HCT116 (cell line): ENCODE measurements at regions not wholly inside any gene's neighbourhood (a gene's known extent, or its start where the extent isn't known, plus 50 kb on each side); places are given as distances from the start of the nearest gene placed in this dataset.

Experiments
- ATAC-seq: fragments of 200-7000 bp; cut with Tn5 transposase; 2 replicates; pipeline ENCODE4 v1.9.1; 2020; ENCODE audit warnings: mild to moderate bottlenecking, moderate library complexity
- BruUV-seq: library from RNA; stranded (reverse); fragments of 400-500 nt; replicated peaks from 2 replicates; lab custom pipeline; 2021; lab: Mats Ljungman, UMichigan
- CTCF ChIA-PET: fragments of 300-600 bp; sonication (Branson Sonifier 250); formaldehyde crosslinking; loops from one replicate; lab custom pipeline; 2021; ENCODE audit warnings: antibody characterized with exemption; lab: Charles Lee
- POLR2A ChIA-PET: fragments of 300-600, 350-600 bp; sonication (Branson Sonifier 250); formaldehyde crosslinking; loops from one replicate; lab custom pipeline; 2021; ENCODE audit warnings: antibody characterized with exemption; lab: Charles Lee
- RAD21 ChIA-PET, 2 experiments: fragments of 300-600 bp; sonication (Branson Sonifier 250); formaldehyde crosslinking; loops; one replicate each; lab custom pipeline; 2023; ENCODE audit warnings: low total read pairs in 2 of 2; ENCODE audit not compliant: uncharacterized antibody in 2 of 2, unreplicated experiment in 2 of 2, low non-redundant PET in 1 of 2; lab: Charles Lee
- DNase-seq: peaks from one replicate; pipeline ENCODE4 v3.0.0-alpha.2; 2010; ENCODE audit warnings: low read depth, low spot score
- H2AFZ ChIP-seq: fragments of 200-600 bp; shearing (Covaris generic), sonication (generic); 2 replicates; pipeline ENCODE4 v1.6.1; 2017; ENCODE audit warnings: low read depth, mixed run types, mixed read lengths, antibody characterized with exemption, low read length; ENCODE audit not compliant: poor library complexity, severe bottlenecking
- H3K27ac ChIP-seq: 2 replicates; pipeline ENCODE4 v1.5.1; 2012; ENCODE audit warnings: low read depth, low read length
- H3K27me3 ChIP-seq: fragments of 200-600 bp; sonication (generic); 2 replicates; pipeline ENCODE4 v1.6.1; 2016; ENCODE audit warnings: mixed run types, low read length, mixed read lengths; ENCODE audit not compliant: insufficient read depth
- H3K36me3 ChIP-seq, 2 experiments: fragments of 200-500 bp in 1 of 2; fragments of 200-600 bp in 1 of 2; sonication (Bioruptor generic) in 1 of 2; sonication (generic) in 1 of 2; 2 replicates each; pipeline versions ENCODE4 v1.5.1 to v1.6.1; 2014 to 2016; ENCODE audit warnings: low read length in 2 of 2, inconsistent platforms in 1 of 2, mixed read lengths in 1 of 2, mixed run types in 1 of 2; ENCODE audit not compliant: insufficient read depth in 2 of 2, control insufficient read depth in 1 of 2
- H3K4me1 ChIP-seq, 2 experiments: fragments of 200-600 bp in 1 of 2; sonication (generic) in 1 of 2; 2 replicates each; pipeline versions ENCODE4 v1.5.1 to v1.6.1; 2012 to 2017; ENCODE audit warnings: low read length in 2 of 2, inconsistent platforms in 1 of 2, mild to moderate bottlenecking in 1 of 2, mixed read lengths in 1 of 2, mixed run types in 1 of 2, moderate library complexity in 1 of 2; ENCODE audit not compliant: insufficient read depth in 2 of 2, control insufficient read depth in 1 of 2
- H3K4me2 ChIP-seq: fragments of 200-600 bp; sonication (generic); 2 replicates; pipeline ENCODE4 v1.6.1; 2017; ENCODE audit warnings: mixed run types, low read length, mixed read lengths
- H3K4me3 ChIP-seq, 2 experiments: fragments of 200-600 bp in 1 of 2; sonication (generic) in 1 of 2; replicated peaks in 1 of 2; 2 replicates each; pipeline ENCODE4 v1.5.1; 2011 to 2016; ENCODE audit warnings: low read length in 2 of 2, control low read depth in 1 of 2, low read depth in 1 of 2, mild to moderate bottlenecking in 1 of 2, mixed read lengths in 1 of 2, mixed run types in 1 of 2
- H3K79me2 ChIP-seq: fragments of 200-600 bp; sonication (generic); 2 replicates; pipeline ENCODE4 v1.6.1; 2017; ENCODE audit warnings: mild to moderate bottlenecking, mixed run types, low read length, moderate library complexity, mixed read lengths; ENCODE audit not compliant: insufficient read depth
- H3K9ac ChIP-seq: fragments of 200-600 bp; sonication (generic); 2 replicates; pipeline ENCODE4 v1.6.1; 2016; ENCODE audit warnings: low read length, mixed read lengths
- H3K9me2 ChIP-seq: fragments of 200-600 bp; sonication (generic), shearing (Covaris generic); 2 replicates; pipeline ENCODE4 v1.6.1; 2017; ENCODE audit warnings: mixed run types, mild to moderate bottlenecking, moderate library complexity; ENCODE audit not compliant: insufficient read depth
- H3K9me3 ChIP-seq, 2 experiments: fragments of 200-500 bp in 1 of 2; fragments of 200-600 bp in 1 of 2; sonication (Bioruptor generic) in 1 of 2; sonication (generic) in 1 of 2; 2 replicates each; pipeline ENCODE4 v1.6.1; 2014 to 2017; ENCODE audit warnings: low read length in 2 of 2, mixed read lengths in 2 of 2, inconsistent platforms in 1 of 2, low read depth in 1 of 2, mild to moderate bottlenecking in 1 of 2, mixed run types in 1 of 2, moderate library complexity in 1 of 2; ENCODE audit not compliant: control insufficient read depth in 1 of 2, insufficient read depth in 1 of 2
- H4K20me1 ChIP-seq: fragments of 200-600 bp; sonication (generic), shearing (Covaris generic); 2 replicates; pipeline ENCODE4 v1.6.1; 2017; ENCODE audit warnings: mixed run types, mild to moderate bottlenecking, moderate library complexity; ENCODE audit not compliant: insufficient read depth
- CBX3 ChIP-seq: IDR thresholded peaks from 2 replicates; pipeline ENCODE4 v1.6.1; 2012; ENCODE audit warnings: low read depth
- CEBPB ChIP-seq: IDR thresholded peaks from 2 replicates; pipeline ENCODE4 v1.6.1; 2012; ENCODE audit warnings: low read depth
- EGR1 ChIP-seq: IDR thresholded peaks from 2 replicates; pipeline ENCODE4 v1.6.1; 2012; ENCODE audit warnings: low read depth
- ELF1 ChIP-seq: IDR thresholded peaks from 2 replicates; pipeline ENCODE4 v1.6.1; 2012; ENCODE audit warnings: low read depth, borderline replicate concordance
- EZH2 ChIP-seq: fragments of 200-600 bp; sonication (generic); IDR thresholded peaks from 2 replicates; pipeline ENCODE4 v1.6.1; 2017; ENCODE audit warnings: antibody characterized with exemption, mixed run types
- EZH2phosphoT487 ChIP-seq: fragments of 200-600 bp; IDR thresholded peaks from 2 replicates; pipeline ENCODE4 v1.6.1; 2018; ENCODE audit warnings: antibody characterized with exemption, borderline replicate concordance
- FOSL1 ChIP-seq: IDR thresholded peaks from 2 replicates; pipeline ENCODE4 v1.6.1; 2012; ENCODE audit warnings: low read depth
- JUND ChIP-seq: IDR thresholded peaks from 2 replicates; pipeline ENCODE4 v1.6.1; 2012
- POLR2A ChIP-seq: IDR thresholded peaks from 2 replicates; pipeline ENCODE4 v1.7.0; 2011; ENCODE audit warnings: borderline replicate concordance; ENCODE audit not compliant: insufficient read depth, insufficient read length; ENCODE audit errors: extremely low read depth
- POLR2AphosphoS5 ChIP-seq: IDR thresholded peaks from 2 replicates; pipeline ENCODE4 v1.6.1; 2011; ENCODE audit warnings: mild to moderate bottlenecking, low read depth, low read length, moderate library complexity
- RAD21 ChIP-seq: IDR thresholded peaks from 2 replicates; pipeline ENCODE4 v1.6.1; 2012; ENCODE audit warnings: low read depth, mild to moderate bottlenecking
- SIN3A ChIP-seq: IDR thresholded peaks from 2 replicates; pipeline ENCODE4 v1.6.1; 2012; ENCODE audit warnings: low read depth
- SP1 ChIP-seq: IDR thresholded peaks from 2 replicates; pipeline ENCODE4 v1.6.1; 2012; ENCODE audit warnings: low read depth
- SRF ChIP-seq: IDR thresholded peaks from 2 replicates; pipeline ENCODE4 v1.6.1; 2012; ENCODE audit warnings: low read depth
- TCF7L2 ChIP-seq: IDR thresholded peaks from 2 replicates; pipeline ENCODE4 v1.7.0; 2011; ENCODE audit warnings: borderline replicate concordance, inconsistent platforms; ENCODE audit not compliant: insufficient read depth, insufficient read length; ENCODE audit errors: extremely low read depth
- YY1 ChIP-seq: IDR thresholded peaks from 2 replicates; pipeline ENCODE4 v1.6.1; 2011; ENCODE audit warnings: low read length, low read depth, moderate library complexity, mild to moderate bottlenecking; ENCODE audit not compliant: insufficient replicate concordance; ENCODE audit errors: extremely low read depth
- ZFX ChIP-seq: fragments of 450-650 bp; IDR thresholded peaks from 2 replicates; pipeline ENCODE4 v1.6.1; 2017
- ZNF274 ChIP-seq: fragments of 200-500 bp; sonication (Bioruptor generic); IDR thresholded peaks from 2 replicates; pipeline ENCODE4 v1.6.1; 2014; ENCODE audit warnings: mild to moderate bottlenecking, low read depth, low read length, inconsistent platforms
- intact Hi-C: fragments of 100-400 bp; cut with micrococcal nuclease; formaldehyde crosslinking; loops from 2 replicates; pipeline ENCODE4 v1.10.0; 2022
- TF ChIP-seq, protein P1 (sequence below): IDR thresholded peaks from 2 replicates; pipeline ENCODE4 v1.6.1; 2011; ENCODE audit warnings: mild to moderate bottlenecking, low read length, moderate library complexity; ENCODE audit not compliant: insufficient replicate concordance; ENCODE audit errors: extremely low read depth
- TF ChIP-seq, protein P2 (sequence below): IDR thresholded peaks from 2 replicates; pipeline ENCODE4 v1.6.1; 2012
- TF ChIP-seq, protein P3 (sequence below): IDR thresholded peaks from 2 replicates; pipeline ENCODE4 v1.6.1; 2012

DNA sequence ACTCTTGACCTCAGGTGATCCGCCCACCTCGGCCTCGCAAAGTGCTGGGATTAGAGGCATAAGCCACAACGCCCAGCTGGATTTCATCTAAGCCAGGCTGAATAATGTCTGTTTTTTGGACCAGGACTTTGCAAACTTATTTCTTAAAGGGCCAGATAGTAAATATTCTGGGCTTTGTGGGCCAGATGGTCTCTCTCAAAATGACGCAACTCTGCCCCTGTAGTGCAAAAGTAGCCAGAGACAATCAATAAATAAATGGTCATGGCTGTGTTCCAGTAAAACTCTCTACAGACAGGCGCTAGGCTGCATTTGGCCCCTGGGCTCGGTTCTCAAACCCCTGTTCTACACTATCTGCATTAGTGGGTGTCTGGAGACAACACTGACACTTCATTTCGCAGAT lies 121.9 kb upstream of the CDH13 start:
- Histone ChIP-seq H3K79me2 (no peaks in the 10 kb centered on the region), H4K20me1 (no peaks in the 10 kb centered on the region), H3K4me3 (no peak overlapping the region), H3K9me2 (no peaks in the 10 kb centered on the region), H3K9me3 (peaks cover 0 to 4% of the 10 kb centered on the region in 2 experiments; a peak in 1 of 4 replicates), H3K9ac (no peak overlapping the region), H3K4me1 (no peaks in the 10 kb centered on the region), H2AFZ (no peak overlapping the region), H3K36me3 (no peaks in the 10 kb centered on the region), H3K4me2 (no peak overlapping the region), H3K27me3 (peaks cover 12% of the 10 kb centered on the region; the same call in 1 of the 2 replicates), H3K27ac (no peak overlapping the region)
- no peak for DNase-seq
- CTCF ChIA-PET: no interaction called here
- TF ChIP-seq RAD21 (no peak), POLR2AphosphoS5 (no peak), CBX3 (no peak), EZH2phosphoT487 (no peak), ELF1 (no peak), ZFX (no peak), SRF (no peak), EZH2 (no peak), FOSL1 (no peak)
- ATAC-seq: no peak
- BruUV-seq: no TSS peak
- intact Hi-C loops: no loop called here
- POLR2A ChIA-PET: no interaction called here
- RAD21 ChIA-PET: no interaction called here

DNA sequence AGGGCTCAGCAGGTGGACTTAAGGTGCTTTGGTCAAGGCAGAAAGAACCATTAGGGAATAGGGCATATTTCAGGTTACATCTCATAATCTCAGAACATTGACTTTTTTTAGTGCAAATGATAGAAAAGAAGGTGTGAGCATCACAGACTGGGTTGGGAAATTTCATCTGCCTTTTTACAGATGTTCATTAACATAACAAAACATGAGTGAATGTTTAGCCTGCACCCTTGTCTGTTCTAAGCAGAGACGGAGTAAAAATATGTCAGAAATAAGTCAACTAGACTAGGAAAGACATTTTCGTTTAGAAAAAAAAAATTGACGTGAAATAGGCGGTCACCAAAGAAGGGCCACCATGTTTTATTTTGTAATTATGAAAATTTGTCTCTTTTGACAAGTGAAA lies 127.5 kb upstream of the CDH13 start:
- no peak for DNase-seq
- intact Hi-C loops: no loop called here
- no peaks in the 10 kb centered on the region for H4K20me1 ChIP-seq
- H3K36me3 ChIP-seq: no peaks in the 10 kb centered on the region
- no peaks in the 10 kb centered on the region for H3K4me1 ChIP-seq
- H3K27me3 ChIP-seq: peaks cover 22% of the 10 kb centered on the region; the same call in 1 of the 2 replicates
- H3K27ac ChIP-seq: no peak overlapping the region
- no peak overlapping the region for H2AFZ ChIP-seq
- ChIA-PET POLR2A (no interaction called here), CTCF (no interaction called here), RAD21 (no interaction called here)
- H3K9me2 ChIP-seq: no peaks in the 10 kb centered on the region
- H3K79me2 ChIP-seq: no peaks in the 10 kb centered on the region
- H3K4me2 ChIP-seq: no peak overlapping the region
- H3K9ac ChIP-seq: no peak overlapping the region
- BruUV-seq: no TSS peak
- TF ChIP-seq, protein P1, sequence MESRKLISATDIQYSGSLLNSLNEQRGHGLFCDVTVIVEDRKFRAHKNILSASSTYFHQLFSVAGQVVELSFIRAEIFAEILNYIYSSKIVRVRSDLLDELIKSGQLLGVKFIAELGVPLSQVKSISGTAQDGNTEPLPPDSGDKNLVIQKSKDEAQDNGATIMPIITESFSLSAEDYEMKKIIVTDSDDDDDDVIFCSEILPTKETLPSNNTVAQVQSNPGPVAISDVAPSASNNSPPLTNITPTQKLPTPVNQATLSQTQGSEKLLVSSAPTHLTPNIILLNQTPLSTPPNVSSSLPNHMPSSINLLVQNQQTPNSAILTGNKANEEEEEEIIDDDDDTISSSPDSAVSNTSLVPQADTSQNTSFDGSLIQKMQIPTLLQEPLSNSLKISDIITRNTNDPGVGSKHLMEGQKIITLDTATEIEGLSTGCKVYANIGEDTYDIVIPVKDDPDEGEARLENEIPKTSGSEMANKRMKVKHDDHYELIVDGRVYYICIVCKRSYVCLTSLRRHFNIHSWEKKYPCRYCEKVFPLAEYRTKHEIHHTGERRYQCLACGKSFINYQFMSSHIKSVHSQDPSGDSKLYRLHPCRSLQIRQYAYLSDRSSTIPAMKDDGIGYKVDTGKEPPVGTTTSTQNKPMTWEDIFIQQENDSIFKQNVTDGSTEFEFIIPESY: no peak
- TF ChIP-seq ZFX: no peak
- TF ChIP-seq, protein P2, sequence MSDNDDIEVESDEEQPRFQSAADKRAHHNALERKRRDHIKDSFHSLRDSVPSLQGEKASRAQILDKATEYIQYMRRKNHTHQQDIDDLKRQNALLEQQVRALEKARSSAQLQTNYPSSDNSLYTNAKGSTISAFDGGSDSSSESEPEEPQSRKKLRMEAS: no peak
- TF ChIP-seq CEBPB: no peak
- TF ChIP-seq FOSL1: no peak
- no peak for TF ChIP-seq EGR1
- TF ChIP-seq RAD21: no peak
- no peak for TF ChIP-seq ELF1
- no peak for TF ChIP-seq SIN3A
- no peak for TF ChIP-seq YY1
- no peak for TF ChIP-seq SRF
- no peak for TF ChIP-seq TCF7L2
- TF ChIP-seq POLR2AphosphoS5: no peak
- TF ChIP-seq, protein P3, sequence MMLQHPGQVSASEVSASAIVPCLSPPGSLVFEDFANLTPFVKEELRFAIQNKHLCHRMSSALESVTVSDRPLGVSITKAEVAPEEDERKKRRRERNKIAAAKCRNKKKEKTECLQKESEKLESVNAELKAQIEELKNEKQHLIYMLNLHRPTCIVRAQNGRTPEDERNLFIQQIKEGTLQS: no peak
- no peak for TF ChIP-seq POLR2A
- TF ChIP-seq EZH2: no peak
- no peak for TF ChIP-seq JUND
- TF ChIP-seq CBX3: no peak
- TF ChIP-seq SP1: no peak
- no peak for TF ChIP-seq ZNF274
- TF ChIP-seq, all 23 proteins: peak for 0
- ATAC-seq: no peak
- no peak overlapping the region for H3K4me3 ChIP-seq
- no peaks in the 10 kb centered on the region for H3K9me3 ChIP-seq
